ENCODE measurements at regions not wholly inside any gene's neighbourhood (a gene's known extent, or its start where the extent isn't known, plus 50 kb on each side); places are given as distances from the start of the nearest gene placed in this dataset.

- H3K36me3 ChIP-seq (ENCODE audit: control insufficient read depth, insufficient read depth, low read length) = no peaks in the 10 kb centered on the region
- H3K4me1 ChIP-seq (ENCODE audit: control insufficient read depth, insufficient read depth, low read length) = no peaks in the 10 kb centered on the region
- H3K27me3 ChIP-seq (ENCODE audit: control insufficient read depth, insufficient read depth, low read length) = peaks cover 2% of the 10 kb centered on the region
- H3K9ac ChIP-seq (ENCODE audit: low read length) = no peak overlapping the region
- no peak overlapping the region for H3K4me3 ChIP-seq (ENCODE audit: low read length)
- H3K27ac ChIP-seq (ENCODE audit: low read depth, low read length) = peak overlapping the region; percentile 28
Measured at GRCh38 chr16:73891129-73891542, 405.5 kb upstream of the PSMD7 start.

- H3K9ac ChIP-seq (ENCODE audit: low read length) = no peak overlapping the region
- H3K4me1 ChIP-seq (ENCODE audit: control insufficient read depth, insufficient read depth, low read length) = no peaks in the 10 kb centered on the region
- no peaks in the 10 kb centered on the region for H3K36me3 ChIP-seq (ENCODE audit: control insufficient read depth, insufficient read depth, low read length)
- H3K4me3 ChIP-seq (ENCODE audit: low read length) = no peak overlapping the region
- H3K27ac ChIP-seq (ENCODE audit: low read depth, low read length) = no peak overlapping the region
- peaks cover 2% of the 10 kb centered on the region for H3K27me3 ChIP-seq (ENCODE audit: control insufficient read depth, insufficient read depth, low read length)
Measured at GRCh38 chr16:73890186-73891128, 406.2 kb upstream of the PSMD7 start.

- Histone ChIP-seq H3K4me1 (ENCODE audit: control insufficient read depth, insufficient read depth, low read length) (no peaks in the 10 kb centered on the region), H3K27me3 (ENCODE audit: control insufficient read depth, insufficient read depth, low read length) (peaks cover 2% of the 10 kb centered on the region), H3K27ac (ENCODE audit: low read depth, low read length) (peak overlapping the region; percentile 24), H3K9ac (ENCODE audit: low read length) (no peak overlapping the region), H3K36me3 (ENCODE audit: control insufficient read depth, insufficient read depth, low read length) (no peaks in the 10 kb centered on the region), H3K4me3 (ENCODE audit: low read length) (no peak overlapping the region)
Measured at GRCh38 chr16:73888840-73889490, 407.6 kb upstream of the PSMD7 start.

- Histone ChIP-seq H3K27ac (ENCODE audit: low read depth, low read length) (no peak overlapping the region), H3K4me3 (ENCODE audit: low read length) (no peak overlapping the region), H3K4me1 (ENCODE audit: control insufficient read depth, insufficient read depth, low read length) (no peaks in the 10 kb centered on the region), H3K9ac (ENCODE audit: low read length) (no peak overlapping the region), H3K27me3 (ENCODE audit: control insufficient read depth, insufficient read depth, low read length) (peaks cover 2% of the 10 kb centered on the region), H3K36me3 (ENCODE audit: control insufficient read depth, insufficient read depth, low read length) (no peaks in the 10 kb centered on the region)
Measured at GRCh38 chr16:73887911-73888310, 408.7 kb upstream of the PSMD7 start.

- no peak overlapping the region for H3K27ac ChIP-seq (ENCODE audit: low read depth, low read length)
- H3K4me1 ChIP-seq (ENCODE audit: control insufficient read depth, insufficient read depth, low read length) = no peaks in the 10 kb centered on the region
- no peak overlapping the region for H3K4me3 ChIP-seq (ENCODE audit: low read length)
- no peaks in the 10 kb centered on the region for H3K36me3 ChIP-seq (ENCODE audit: control insufficient read depth, insufficient read depth, low read length)
- H3K27me3 ChIP-seq (ENCODE audit: control insufficient read depth, insufficient read depth, low read length) = peaks cover 2% of the 10 kb centered on the region
- H3K9ac ChIP-seq (ENCODE audit: low read length) = no peak overlapping the region
Measured at GRCh38 chr16:73886426-73886825, 410.2 kb upstream of the PSMD7 start.

GRCh38 chr16:73885319-73885718 is 411.3 kb upstream of the PSMD7 start:
- Histone ChIP-seq H3K9ac (ENCODE audit: low read length) (no peak overlapping the region), H3K4me1 (ENCODE audit: control insufficient read depth, insufficient read depth, low read length) (no peaks in the 10 kb centered on the region), H3K36me3 (ENCODE audit: control insufficient read depth, insufficient read depth, low read length) (no peaks in the 10 kb centered on the region), H3K27ac (ENCODE audit: low read depth, low read length) (no peak overlapping the region), H3K27me3 (ENCODE audit: control insufficient read depth, insufficient read depth, low read length) (peaks cover 2% of the 10 kb centered on the region), H3K4me3 (ENCODE audit: low read length) (no peak overlapping the region)

- H3K27ac ChIP-seq (ENCODE audit: low read depth, low read length) = no peak overlapping the region
Measured at GRCh38 chr16:73883841-73884240, 412.8 kb upstream of the PSMD7 start.

GRCh38 chr16:73883126-73883525 is 413.5 kb upstream of the PSMD7 start:
- H3K27me3 ChIP-seq (ENCODE audit: control insufficient read depth, insufficient read depth, low read length) = no peaks in the 10 kb centered on the region
- H3K4me1 ChIP-seq (ENCODE audit: control insufficient read depth, insufficient read depth, low read length) = no peaks in the 10 kb centered on the region
- no peak overlapping the region for H3K4me3 ChIP-seq (ENCODE audit: low read length)
- no peak overlapping the region for H3K27ac ChIP-seq (ENCODE audit: low read depth, low read length)
- no peak overlapping the region for H3K9ac ChIP-seq (ENCODE audit: low read length)
- H3K36me3 ChIP-seq (ENCODE audit: control insufficient read depth, insufficient read depth, low read length) = no peaks in the 10 kb centered on the region

More at GRCh38 chr16:73883841-73884240, 412.8 kb upstream of the PSMD7 start:
- Histone ChIP-seq H3K4me1 (ENCODE audit: control insufficient read depth, insufficient read depth, low read length) (no peaks in the 10 kb centered on the region), H3K4me3 (ENCODE audit: low read length) (no peak overlapping the region), H3K27me3 (ENCODE audit: control insufficient read depth, insufficient read depth, low read length) (no peaks in the 10 kb centered on the region), H3K9ac (ENCODE audit: low read length) (no peak overlapping the region), H3K36me3 (ENCODE audit: control insufficient read depth, insufficient read depth, low read length) (no peaks in the 10 kb centered on the region)

GRCh38 chr16:73882651-73883050 is 414.0 kb upstream of the PSMD7 start:
- no peaks in the 10 kb centered on the region for H3K27me3 ChIP-seq (ENCODE audit: control insufficient read depth, insufficient read depth, low read length)
- no peak overlapping the region for H3K9ac ChIP-seq (ENCODE audit: low read length)
- H3K4me1 ChIP-seq (ENCODE audit: control insufficient read depth, insufficient read depth, low read length) = no peaks in the 10 kb centered on the region
- H3K27ac ChIP-seq (ENCODE audit: low read depth, low read length) = no peak overlapping the region
- H3K36me3 ChIP-seq (ENCODE audit: control insufficient read depth, insufficient read depth, low read length) = no peaks in the 10 kb centered on the region
- H3K4me3 ChIP-seq (ENCODE audit: low read length) = no peak overlapping the region

- H3K27me3 ChIP-seq (ENCODE audit: control insufficient read depth, insufficient read depth, low read length) = no peaks in the 10 kb centered on the region
Measured at GRCh38 chr16:73882033-73882432, 414.6 kb upstream of the PSMD7 start.

GRCh38 chr16:73879621-73880020 is 417.0 kb upstream of the PSMD7 start:
- no peaks in the 10 kb centered on the region for H3K27me3 ChIP-seq (ENCODE audit: control insufficient read depth, insufficient read depth, low read length)
- H3K4me1 ChIP-seq (ENCODE audit: control insufficient read depth, insufficient read depth, low read length) = no peaks in the 10 kb centered on the region
- no peak overlapping the region for H3K9ac ChIP-seq (ENCODE audit: low read length)
- H3K36me3 ChIP-seq (ENCODE audit: control insufficient read depth, insufficient read depth, low read length) = no peaks in the 10 kb centered on the region
- no peak overlapping the region for H3K4me3 ChIP-seq (ENCODE audit: low read length)
- H3K27ac ChIP-seq (ENCODE audit: low read depth, low read length) = no peak overlapping the region

More at GRCh38 chr16:73882033-73882432, 414.6 kb upstream of the PSMD7 start:
- Histone ChIP-seq H3K4me3 (ENCODE audit: low read length) (no peak overlapping the region), H3K4me1 (ENCODE audit: control insufficient read depth, insufficient read depth, low read length) (no peaks in the 10 kb centered on the region), H3K9ac (ENCODE audit: low read length) (no peak overlapping the region), H3K36me3 (ENCODE audit: control insufficient read depth, insufficient read depth, low read length) (no peaks in the 10 kb centered on the region), H3K27ac (ENCODE audit: low read depth, low read length) (no peak overlapping the region)

GRCh38 chr16:73878611-73879010 is 418.0 kb upstream of the PSMD7 start:
- H3K27ac ChIP-seq (ENCODE audit: low read depth, low read length) = no peak overlapping the region
- H3K4me1 ChIP-seq (ENCODE audit: control insufficient read depth, insufficient read depth, low read length) = no peaks in the 10 kb centered on the region
- H3K4me3 ChIP-seq (ENCODE audit: low read length) = no peak overlapping the region
- H3K9ac ChIP-seq (ENCODE audit: low read length) = no peak overlapping the region
- no peaks in the 10 kb centered on the region for H3K27me3 ChIP-seq (ENCODE audit: control insufficient read depth, insufficient read depth, low read length)
- no peaks in the 10 kb centered on the region for H3K36me3 ChIP-seq (ENCODE audit: control insufficient read depth, insufficient read depth, low read length)
